Activated T-helper 2 cell treated with anti-CD3 and anti-CD28 coated beads, Interferon-gamma antibody, Interleukin-2, Interleukin-4, amounts not matched to agents 10 μg/mL and 5 μg/mL and 100 μg/mL, durations not matched to agents 14 hours and 24 hours and 36 hours (primary cell): ENCODE measurements at regions not wholly inside any gene's neighbourhood (a gene's known extent, or its start where the extent isn't known, plus 50 kb on each side); places are given as distances from the start of the nearest gene placed in this dataset.

ENCODE experiments used
- DNase-seq: peaks from one replicate; pipeline ENCODE4 v3.0.0; 2021; ENCODE audit warnings: low spot score
- H3K27ac Mint-ChIP-seq: one replicate; pipeline ENCODE4 v1.8.0; 2021; ENCODE audit warnings: mixed read lengths
- H3K27me3 Mint-ChIP-seq: one replicate; pipeline ENCODE4 v1.8.0; 2021; ENCODE audit warnings: low read depth, mixed read lengths
- H3K36me3 Mint-ChIP-seq: one replicate; pipeline ENCODE4 v1.8.0; 2021; ENCODE audit warnings: low read depth, mixed read lengths
- H3K4me1 Mint-ChIP-seq: one replicate; pipeline ENCODE4 v1.8.0; 2021; ENCODE audit warnings: low read depth, mixed read lengths
- H3K4me3 Mint-ChIP-seq: one replicate; pipeline ENCODE4 v1.8.0; 2021; ENCODE audit warnings: low read depth, mild to moderate bottlenecking, moderate library complexity, mixed read lengths
- H3K9me3 Mint-ChIP-seq: one replicate; pipeline ENCODE4 v1.8.0; 2021; ENCODE audit warnings: mixed read lengths
- intact Hi-C: fragments of 100-400 bp; cut with micrococcal nuclease; formaldehyde crosslinking; loops from one replicate; pipeline ENCODE4 v1.15.1; 2023

DNA sequence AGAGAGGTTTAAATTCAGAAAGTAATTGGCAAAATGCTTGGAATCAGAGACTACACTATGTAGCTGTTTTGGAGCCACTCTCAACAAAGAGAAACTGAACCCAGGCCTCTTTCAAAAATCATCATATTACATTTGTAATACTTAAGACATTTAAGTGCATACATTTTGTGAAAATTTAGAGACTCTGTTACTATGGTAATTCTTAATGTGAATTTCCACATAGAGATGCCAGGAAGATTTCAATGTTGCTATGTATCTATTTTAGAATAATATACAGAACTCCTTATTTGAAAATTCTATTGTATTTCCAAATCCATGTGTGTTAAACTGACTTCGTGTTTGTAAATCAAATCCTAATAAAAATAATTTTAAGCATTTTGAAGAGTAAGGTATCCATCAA lies 1260.9 kb upstream of the C9orf72 start:
- Mint-ChIP-seq H3K27ac (no peak overlapping the region), H3K4me3 (no peak overlapping the region), H3K27me3 (no peaks in the 10 kb centered on the region), H3K4me1 (no peaks in the 10 kb centered on the region), H3K9me3 (peaks cover 12% of the 10 kb centered on the region), H3K36me3 (no peaks in the 10 kb centered on the region)
- DNase-seq: no peak
- intact Hi-C loops: no loop called here

DNA sequence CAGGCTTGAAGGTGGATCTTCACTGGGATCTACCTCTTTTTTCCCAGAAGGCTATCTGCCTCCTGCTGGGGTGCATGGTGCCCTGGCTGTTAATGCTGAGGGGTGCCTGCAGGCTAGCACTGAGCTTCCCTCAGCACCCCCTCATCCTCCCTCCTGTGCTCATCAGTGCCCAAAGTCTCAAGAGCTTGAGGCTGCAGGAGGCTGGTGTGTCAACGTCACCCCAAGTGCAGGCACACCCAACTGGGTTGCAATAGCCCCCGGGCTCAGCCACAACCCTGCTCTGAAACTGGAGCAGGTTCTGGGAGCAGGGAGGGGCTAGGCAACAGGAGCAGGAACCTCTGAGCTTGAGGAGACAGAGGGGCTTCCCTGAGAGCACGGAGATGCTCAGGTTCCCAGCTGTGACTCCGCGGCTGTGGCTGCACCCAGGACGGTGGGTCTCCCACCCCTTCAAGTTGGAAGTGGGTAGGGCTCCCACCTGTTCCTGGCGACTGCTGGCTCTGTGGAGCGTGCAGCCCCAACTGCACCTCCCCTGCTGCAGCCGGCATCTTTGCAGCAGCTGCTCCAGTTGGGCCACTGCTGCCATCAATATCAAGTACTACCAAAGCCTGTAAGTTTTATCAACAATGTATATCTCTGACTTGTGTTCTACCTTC lies 1266.6 kb upstream of the C9orf72 start:
- Mint-ChIP-seq H3K4me3 (no peak overlapping the region), H3K27me3 (no peaks in the 10 kb centered on the region), H3K36me3 (no peaks in the 10 kb centered on the region), H3K9me3 (peaks cover 13% of the 10 kb centered on the region), H3K27ac (no peak overlapping the region), H3K4me1 (no peaks in the 10 kb centered on the region)
- no peak for DNase-seq
- intact Hi-C loops: no loop called here

DNA sequence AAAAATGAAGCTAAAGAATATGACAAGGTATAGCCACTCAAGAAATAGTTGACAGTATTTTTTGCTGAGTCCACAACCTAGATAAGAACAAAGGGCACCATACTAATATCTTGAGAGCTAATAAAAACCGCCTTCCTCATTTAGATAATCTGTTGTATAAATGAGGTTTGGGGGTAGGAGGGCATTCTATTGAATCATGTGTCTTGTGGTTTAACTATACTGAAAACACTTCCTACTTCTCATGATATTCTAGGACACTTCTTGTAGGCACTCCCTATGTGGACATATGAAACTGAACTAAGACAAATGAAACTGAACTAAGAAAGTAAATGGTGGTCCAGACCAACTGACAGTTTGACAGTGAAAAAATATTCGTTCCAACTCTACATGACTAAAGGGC lies 1268.5 kb upstream of the C9orf72 start:
- Mint-ChIP-seq H3K36me3 (no peaks in the 10 kb centered on the region), H3K4me3 (no peak overlapping the region), H3K9me3 (peaks cover 13% of the 10 kb centered on the region), H3K27ac (no peak overlapping the region), H3K27me3 (no peaks in the 10 kb centered on the region), H3K4me1 (no peaks in the 10 kb centered on the region)
- intact Hi-C loops: no loop called here
- no peak for DNase-seq

DNA sequence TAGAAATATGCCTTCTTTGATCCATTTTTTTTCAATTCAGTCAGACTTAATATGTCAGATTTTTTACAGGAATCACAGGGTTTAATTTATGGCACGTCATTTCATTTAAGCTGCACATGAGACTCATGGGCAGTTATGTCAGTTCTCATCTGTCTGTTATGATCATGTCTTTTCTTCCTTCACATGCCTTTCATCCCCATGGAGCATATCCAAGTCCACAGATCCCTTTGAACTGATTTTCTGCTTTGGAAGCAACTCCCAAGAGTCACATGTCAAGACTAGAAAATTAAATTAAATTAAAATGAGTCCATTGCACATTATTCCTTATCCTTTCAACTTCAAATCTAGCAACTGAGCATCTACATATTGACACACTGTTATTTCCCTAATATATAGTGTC lies 1274.0 kb upstream of the C9orf72 start:
- no peaks in the 10 kb centered on the region for H3K36me3 Mint-ChIP-seq
- H3K4me1 Mint-ChIP-seq: no peaks in the 10 kb centered on the region
- H3K27me3 Mint-ChIP-seq: no peaks in the 10 kb centered on the region
- DNase-seq: no peak
- no peak overlapping the region for H3K27ac Mint-ChIP-seq
- intact Hi-C loops: no loop called here
- no peaks in the 10 kb centered on the region for H3K9me3 Mint-ChIP-seq
- H3K4me3 Mint-ChIP-seq: no peak overlapping the region

DNA sequence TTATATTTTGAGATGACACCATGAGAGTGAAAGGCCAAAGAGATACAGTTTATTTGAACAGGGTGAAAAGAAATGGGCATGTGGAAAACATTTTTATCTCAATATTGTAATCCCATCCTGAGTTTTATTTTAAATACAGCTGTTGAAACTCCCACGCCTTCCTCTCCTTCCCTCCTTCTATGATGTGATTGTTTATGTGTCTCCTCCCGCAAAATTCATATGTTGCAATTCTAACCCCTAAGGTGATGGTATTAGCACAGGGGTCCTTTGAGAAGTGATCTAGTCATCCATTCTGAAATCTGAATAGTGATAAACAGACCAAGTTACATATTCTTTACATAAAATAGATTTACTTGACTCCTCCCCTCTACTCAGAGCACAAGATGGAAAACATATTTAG lies 1275.4 kb upstream of the C9orf72 start:
- intact Hi-C loops: no loop called here
- H3K4me3 Mint-ChIP-seq: no peak overlapping the region

DNA sequence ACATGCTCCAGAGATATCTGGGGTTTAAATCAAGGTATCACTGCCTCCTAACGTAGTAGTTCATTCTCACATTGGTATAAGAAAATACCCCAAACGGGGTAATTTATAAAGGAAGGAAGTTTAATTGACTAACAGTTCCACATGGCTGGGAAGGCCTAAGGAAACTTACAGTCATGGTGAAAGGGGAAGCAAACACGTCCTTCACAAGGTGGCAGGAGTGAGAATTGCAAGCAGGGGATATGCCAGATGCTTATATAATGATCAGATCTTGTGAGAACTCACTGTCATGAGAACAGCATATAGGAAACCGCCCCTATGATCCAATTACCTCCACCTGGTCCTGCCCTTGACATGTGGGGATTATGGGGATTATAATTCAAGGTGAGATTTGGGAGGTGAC lies 1280.2 kb upstream of the C9orf72 start:
- no peak for DNase-seq
- Mint-ChIP-seq H3K27ac (no peak overlapping the region), H3K4me1 (no peaks in the 10 kb centered on the region), H3K4me3 (no peak overlapping the region), H3K36me3 (no peaks in the 10 kb centered on the region), H3K9me3 (no peaks in the 10 kb centered on the region), H3K27me3 (no peaks in the 10 kb centered on the region)
- intact Hi-C loops: no loop called here

More for the DNA sequence above, 1275.4 kb upstream of the C9orf72 start:
- no peaks in the 10 kb centered on the region for H3K4me1 Mint-ChIP-seq
- no peaks in the 10 kb centered on the region for H3K9me3 Mint-ChIP-seq
- H3K27ac Mint-ChIP-seq: no peak overlapping the region
- H3K27me3 Mint-ChIP-seq: no peaks in the 10 kb centered on the region
- no peaks in the 10 kb centered on the region for H3K36me3 Mint-ChIP-seq
- DNase-seq: no peak

DNA sequence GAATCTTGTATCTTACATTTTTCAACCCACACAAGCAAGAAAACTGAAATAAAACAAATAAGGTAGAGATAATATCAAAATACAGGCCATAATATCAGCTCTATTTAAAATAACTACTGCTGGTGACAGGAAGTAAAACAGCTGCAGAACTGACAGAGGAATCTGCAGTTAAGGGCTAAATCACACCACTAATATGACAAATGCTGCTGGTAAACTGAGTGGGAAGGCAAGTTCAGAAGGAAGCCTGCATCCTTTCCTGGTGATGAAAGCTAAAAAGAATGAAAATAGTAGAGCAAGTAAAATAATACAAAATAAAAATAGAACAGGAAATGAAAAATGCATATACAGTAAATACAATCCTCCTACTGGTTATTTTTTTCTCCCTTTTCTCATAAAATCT lies 1293.7 kb upstream of the C9orf72 start:
- intact Hi-C loops: no loop called here
- Mint-ChIP-seq H3K27ac (no peak overlapping the region), H3K4me3 (no peak overlapping the region), H3K9me3 (no peaks in the 10 kb centered on the region), H3K4me1 (no peaks in the 10 kb centered on the region), H3K27me3 (no peaks in the 10 kb centered on the region), H3K36me3 (no peaks in the 10 kb centered on the region)
- DNase-seq: no peak

DNA sequence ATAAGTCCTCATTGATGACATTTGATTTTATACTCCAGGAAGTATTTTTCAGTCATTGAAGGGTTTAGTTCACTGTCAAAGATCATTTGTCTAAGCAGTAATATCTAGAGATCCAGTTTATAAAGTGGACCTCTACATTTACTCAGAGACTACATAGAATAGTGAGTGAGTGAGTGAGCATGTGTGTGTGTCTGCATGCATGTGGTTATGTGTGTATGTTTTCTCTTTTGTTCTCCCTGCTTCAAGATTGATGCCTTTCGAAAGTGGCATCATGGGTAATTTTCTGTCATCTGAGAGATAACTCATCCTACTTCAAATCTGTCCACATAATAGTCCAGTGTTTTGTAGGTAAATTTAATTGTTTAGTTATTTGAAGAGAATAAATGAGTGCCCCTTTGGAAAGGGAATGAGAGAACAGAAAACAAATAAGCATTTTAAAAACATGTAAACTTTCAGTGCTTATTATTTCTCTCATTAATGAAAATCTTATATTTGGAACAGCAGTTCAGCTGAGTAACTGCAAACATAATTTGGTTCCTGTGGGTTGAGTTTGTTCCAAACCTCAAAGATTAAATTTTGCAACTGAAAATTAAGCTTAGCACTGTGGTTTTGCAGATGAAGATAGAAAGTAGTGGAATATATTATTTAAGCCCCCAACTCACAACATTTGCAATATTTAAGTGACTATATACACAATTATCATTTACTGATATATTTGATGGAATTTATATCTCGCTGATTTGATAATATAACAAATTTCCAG lies 1295.1 kb upstream of the C9orf72 start:
- intact Hi-C loops: no loop called here
- H3K4me3 Mint-ChIP-seq: no peak overlapping the region
- no peak overlapping the region for H3K27ac Mint-ChIP-seq
- H3K36me3 Mint-ChIP-seq: no peaks in the 10 kb centered on the region
- H3K4me1 Mint-ChIP-seq: no peaks in the 10 kb centered on the region
- DNase-seq: no peak
- H3K27me3 Mint-ChIP-seq: no peaks in the 10 kb centered on the region
- H3K9me3 Mint-ChIP-seq: no peaks in the 10 kb centered on the region

DNA sequence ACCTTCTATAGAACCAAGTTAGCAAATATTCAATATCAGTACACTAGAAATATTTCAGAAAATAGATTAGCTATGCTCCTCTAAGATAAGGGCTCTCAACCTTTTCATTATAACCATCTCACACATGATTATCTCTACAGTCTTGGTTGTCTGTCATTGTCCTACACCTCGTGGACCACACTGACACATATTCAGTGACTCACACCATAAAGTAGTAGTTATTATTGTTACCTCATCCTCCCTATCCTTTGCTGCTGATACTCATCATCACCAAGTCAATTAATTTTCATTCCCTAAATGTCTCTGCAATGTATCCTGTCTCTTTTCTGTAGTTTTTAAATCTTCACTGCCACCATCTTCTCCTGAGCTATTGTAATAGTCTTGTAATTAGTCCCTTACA lies 1309.2 kb upstream of the C9orf72 start:
- no peaks in the 10 kb centered on the region for H3K4me1 Mint-ChIP-seq
- no peaks in the 10 kb centered on the region for H3K27me3 Mint-ChIP-seq
- no peak overlapping the region for H3K4me3 Mint-ChIP-seq
- intact Hi-C loops: no loop called here
- H3K36me3 Mint-ChIP-seq: no peaks in the 10 kb centered on the region
- H3K27ac Mint-ChIP-seq: no peak overlapping the region
- H3K9me3 Mint-ChIP-seq: peaks cover 7% of the 10 kb centered on the region
- no peak for DNase-seq

DNA sequence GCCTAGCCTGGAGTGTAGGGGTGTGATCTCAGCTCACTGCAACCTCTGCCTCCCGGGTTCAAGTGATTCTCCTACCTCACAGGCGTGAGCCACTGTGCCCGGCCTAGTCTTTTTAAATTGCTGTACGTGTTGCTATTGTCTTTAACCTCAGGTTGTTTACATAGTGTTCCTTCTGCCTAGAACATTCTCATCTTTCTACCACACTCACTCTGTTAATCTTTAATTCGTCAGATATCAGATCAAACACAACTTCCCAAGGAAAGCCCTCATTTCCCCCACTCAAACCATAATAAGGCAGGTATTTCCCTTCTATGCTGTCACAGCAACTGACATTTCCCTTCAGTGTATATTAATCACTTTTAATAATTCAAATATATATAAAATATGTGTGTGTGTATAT lies 1310.0 kb upstream of the C9orf72 start:
- Mint-ChIP-seq H3K27me3 (no peaks in the 10 kb centered on the region), H3K36me3 (no peaks in the 10 kb centered on the region), H3K9me3 (peaks cover 7% of the 10 kb centered on the region), H3K4me1 (no peaks in the 10 kb centered on the region), H3K27ac (no peak overlapping the region), H3K4me3 (no peak overlapping the region)
- DNase-seq: no peak
- intact Hi-C loops: no loop called here

DNA sequence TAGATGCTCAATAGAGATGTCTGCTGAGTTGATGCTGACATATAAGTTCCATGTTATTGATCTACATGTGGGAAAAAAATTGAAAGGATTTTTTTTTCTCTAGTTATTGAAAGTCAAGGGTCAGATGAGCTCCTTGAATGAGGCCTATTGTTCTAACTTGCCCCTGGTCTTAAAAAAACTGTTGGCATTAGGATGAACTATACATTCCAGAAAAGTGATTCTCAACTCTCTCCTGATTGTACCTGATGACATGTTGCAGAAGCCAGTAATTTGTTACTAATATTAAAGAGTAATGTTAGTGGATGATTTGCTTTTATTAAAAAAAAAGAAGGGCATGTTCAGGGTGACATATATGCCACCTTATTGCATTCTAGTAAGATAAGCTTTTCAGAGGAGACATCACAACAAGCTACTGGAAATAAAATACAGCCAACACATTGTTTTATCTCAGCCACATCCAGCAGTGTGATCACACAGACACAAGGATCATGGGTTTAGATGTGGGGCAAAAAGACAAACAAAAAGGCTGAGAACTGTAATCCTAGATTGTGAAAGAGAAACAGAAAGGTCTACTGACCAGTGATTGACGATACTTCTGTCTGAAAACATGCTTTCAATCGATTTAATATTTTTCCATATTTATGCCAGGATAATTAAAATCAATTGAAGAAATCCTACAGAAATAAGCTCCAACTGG lies 1314.1 kb upstream of the C9orf72 start:
- DNase-seq: no peak
- Mint-ChIP-seq H3K27ac (no peak overlapping the region), H3K4me3 (no peak overlapping the region), H3K4me1 (no peaks in the 10 kb centered on the region), H3K36me3 (no peaks in the 10 kb centered on the region), H3K9me3 (no peaks in the 10 kb centered on the region), H3K27me3 (no peaks in the 10 kb centered on the region)
- intact Hi-C loops: no loop called here

DNA sequence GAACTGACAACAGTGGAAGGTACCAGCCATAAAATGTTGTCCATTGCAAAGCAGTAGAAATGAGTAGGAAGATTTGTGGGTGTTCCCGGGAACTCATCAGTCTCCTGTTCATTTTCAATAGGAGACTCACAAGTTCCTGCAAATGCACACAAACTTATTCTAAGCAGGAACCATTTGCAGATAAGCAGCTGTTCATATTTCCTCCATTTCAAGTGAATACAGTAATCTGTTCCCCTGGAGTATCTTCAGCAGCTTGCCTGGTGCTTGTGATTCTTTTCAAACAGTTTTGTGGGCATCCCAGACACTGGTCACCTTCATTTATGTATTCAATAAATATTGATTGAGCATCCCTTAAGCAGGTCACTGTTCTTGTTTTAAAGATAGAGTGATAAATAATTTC lies 1315.5 kb upstream of the C9orf72 start:
- no peak for DNase-seq
- Mint-ChIP-seq H3K27me3 (no peaks in the 10 kb centered on the region), H3K27ac (no peak overlapping the region), H3K9me3 (no peaks in the 10 kb centered on the region), H3K36me3 (no peaks in the 10 kb centered on the region), H3K4me1 (no peaks in the 10 kb centered on the region), H3K4me3 (no peak overlapping the region)
- intact Hi-C loops: no loop called here

DNA sequence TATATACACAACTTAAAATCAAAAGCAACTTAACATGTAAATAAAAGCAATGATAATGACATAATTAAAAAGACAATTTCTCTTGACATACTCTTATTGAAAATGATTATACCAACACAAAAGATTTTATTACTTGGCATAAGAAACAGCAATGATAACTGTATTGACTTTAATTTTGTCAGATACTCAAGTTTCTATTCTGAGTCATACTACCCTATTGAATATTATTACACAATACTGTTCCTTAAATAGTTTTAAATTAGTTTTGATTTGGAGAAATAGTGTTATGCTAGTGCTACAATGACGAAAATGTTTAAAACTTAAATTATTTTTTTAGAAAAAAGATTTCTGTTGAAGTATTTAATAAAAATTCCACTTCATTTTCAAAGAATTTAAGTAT lies 1319.3 kb upstream of the C9orf72 start:
- intact Hi-C loops: no loop called here
- no peak for DNase-seq
- H3K27me3 Mint-ChIP-seq: no peaks in the 10 kb centered on the region
- H3K36me3 Mint-ChIP-seq: no peaks in the 10 kb centered on the region
- no peak overlapping the region for H3K27ac Mint-ChIP-seq
- no peaks in the 10 kb centered on the region for H3K9me3 Mint-ChIP-seq
- no peak overlapping the region for H3K4me3 Mint-ChIP-seq
- no peaks in the 10 kb centered on the region for H3K4me1 Mint-ChIP-seq
